Activated T-cell treated with anti-CD3 and anti-CD28 coated beads, Interleukin-2, amount 50 U/mL, for 72 hours (primary cell): ENCODE measurements at regions not wholly inside any gene's neighbourhood (a gene's known extent, or its start where the extent isn't known, plus 50 kb on each side); places are given as distances from the start of the nearest gene placed in this dataset.

Source experiments
- ATAC-seq, 2 donors: fragments of 150-1000 bp; cut with Tn5 transposase; replicated peaks in 1 of 2; 2 replicates each; pipeline ENCODE4 v1.10.0; 2021; ENCODE audit warnings: moderate library complexity in 2 of 2, mild to moderate bottlenecking in 1 of 2
- DNase-seq, 2 donors: peaks; one replicate each; pipeline ENCODE4 v3.0.0; 2021 to 2022; ENCODE audit warnings: mixed read lengths in 1 of 2
- H3K27ac Mint-ChIP-seq: one replicate; pipeline ENCODE4 v1.8.0; 2022; ENCODE audit warnings: mild to moderate bottlenecking, moderate library complexity, mixed read lengths
- H3K27me3 Mint-ChIP-seq: one replicate; pipeline ENCODE4 v1.8.0; 2022; ENCODE audit warnings: low read depth, mixed read lengths
- H3K36me3 Mint-ChIP-seq, 2 donors: one replicate each; pipeline ENCODE4 v1.8.0; 2022; ENCODE audit warnings: mixed read lengths in 2 of 2, mild to moderate bottlenecking in 1 of 2; ENCODE audit not compliant: insufficient read depth in 2 of 2
- H3K4me1 Mint-ChIP-seq: one replicate; pipeline ENCODE4 v1.8.0; 2022; ENCODE audit warnings: low read depth, mixed read lengths
- H3K4me3 Mint-ChIP-seq, 2 donors: one replicate each; pipeline ENCODE4 v1.8.0; 2022; ENCODE audit warnings: mild to moderate bottlenecking in 2 of 2, mixed read lengths in 2 of 2, moderate library complexity in 2 of 2
- H3K9me3 Mint-ChIP-seq, 2 donors: one replicate each; pipeline ENCODE4 v1.8.0; 2022; ENCODE audit warnings: mixed read lengths in 2 of 2

GRCh38 chrX:10039821-10040793 is 72.9 kb downstream of the CLDN34 start:
- Mint-ChIP-seq H3K4me3 (no peak overlapping the region), H3K9me3 (no peaks in the 10 kb centered on the region), H3K4me1 (peaks cover 9% of the 10 kb centered on the region), H3K36me3 (no peaks in the 10 kb centered on the region), H3K27me3 (no peaks in the 10 kb centered on the region), H3K27ac (peak overlapping the region; percentile 42)
- ATAC-seq: peak; percentile 27 to 47
- DNase-seq: no peak

DNA sequence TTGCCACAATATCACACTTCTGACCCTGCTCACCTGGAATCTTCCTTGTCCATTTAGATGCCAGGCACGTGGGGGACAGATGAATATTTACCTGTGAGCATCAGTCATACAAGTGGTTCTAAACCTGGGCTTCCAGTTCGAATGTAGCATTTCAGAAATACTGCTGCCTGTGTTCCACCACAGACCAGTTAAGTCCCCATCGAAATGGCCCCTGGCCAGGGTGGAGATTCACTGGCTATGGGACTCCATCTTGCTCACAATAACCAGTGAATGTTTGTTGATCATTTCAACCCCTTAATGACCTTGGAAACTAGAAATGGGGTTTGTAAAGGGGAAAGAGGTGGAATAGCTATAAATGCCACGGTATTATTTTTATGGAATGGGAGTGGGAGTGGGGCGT is 73.8 kb downstream of the CLDN34 start:
- ATAC-seq (no peak), DNase-seq (no peak)
- Mint-ChIP-seq H3K4me1 (peaks cover 9% of the 10 kb centered on the region), H3K27me3 (no peaks in the 10 kb centered on the region), H3K27ac (no peak overlapping the region), H3K4me3 (no peak overlapping the region), H3K36me3 (no peaks in the 10 kb centered on the region), H3K9me3 (no peaks in the 10 kb centered on the region)

GRCh38 chrX:10041383-10041782 is 74.2 kb downstream of the CLDN34 start:
- ATAC-seq (no peak), DNase-seq (no peak)
- Mint-ChIP-seq H3K36me3 (no peaks in the 10 kb centered on the region), H3K4me3 (no peak overlapping the region), H3K27me3 (no peaks in the 10 kb centered on the region), H3K27ac (no peak overlapping the region), H3K4me1 (peaks cover 9% of the 10 kb centered on the region), H3K9me3 (no peaks in the 10 kb centered on the region)

- no peak overlapping the region for H3K27ac Mint-ChIP-seq
- no peak overlapping the region for H3K4me3 Mint-ChIP-seq
- no peak for ATAC-seq
- H3K9me3 Mint-ChIP-seq: no peaks in the 10 kb centered on the region
- no peak for DNase-seq
- peaks cover 9% of the 10 kb centered on the region for H3K4me1 Mint-ChIP-seq
- no peaks in the 10 kb centered on the region for H3K36me3 Mint-ChIP-seq
- no peaks in the 10 kb centered on the region for H3K27me3 Mint-ChIP-seq
Observed at GRCh38 chrX:10042055-10042454, 74.9 kb downstream of the CLDN34 start.

DNA sequence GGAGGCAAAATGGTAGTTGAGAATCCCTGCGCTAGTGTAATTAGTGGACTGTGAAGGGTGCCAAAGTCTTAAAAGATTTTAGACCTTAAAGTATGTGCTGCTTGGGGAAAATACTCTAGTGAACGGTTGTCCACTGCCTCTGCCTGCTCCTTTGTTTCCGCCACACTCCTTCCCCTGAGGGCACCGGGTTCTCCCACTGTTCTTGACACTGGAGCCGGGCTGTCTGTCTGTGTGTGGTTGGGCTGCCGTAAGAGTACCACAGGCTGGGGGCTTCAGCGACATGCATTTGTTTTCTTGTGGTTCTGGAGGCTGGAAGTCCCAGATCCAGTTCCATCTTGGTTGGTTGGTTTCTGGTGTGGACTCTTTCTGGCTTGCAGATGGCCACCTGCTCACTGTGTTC is 76.2 kb downstream of the CLDN34 start:
- Mint-ChIP-seq H3K27me3 (no peaks in the 10 kb centered on the region), H3K9me3 (no peaks in the 10 kb centered on the region), H3K27ac (no peak overlapping the region), H3K4me3 (no peak overlapping the region), H3K4me1 (peaks cover 9% of the 10 kb centered on the region), H3K36me3 (no peaks in the 10 kb centered on the region)
- ATAC-seq (no peak), DNase-seq (no peak)

GRCh38 chrX:10044021-10044420 is 76.9 kb downstream of the CLDN34 start:
- Mint-ChIP-seq H3K36me3 (no peaks in the 10 kb centered on the region), H3K4me1 (peaks cover 9% of the 10 kb centered on the region), H3K27ac (no peak overlapping the region), H3K4me3 (no peak overlapping the region), H3K9me3 (no peaks in the 10 kb centered on the region), H3K27me3 (no peaks in the 10 kb centered on the region)
- no peak for DNase-seq
- no peak for ATAC-seq

GRCh38 chrX:10045327-10046000 is 78.3 kb downstream of the CLDN34 start:
- Mint-ChIP-seq H3K4me3 (no peak overlapping the region), H3K36me3 (no peaks in the 10 kb centered on the region), H3K4me1 (no peaks in the 10 kb centered on the region), H3K27ac (no peak overlapping the region), H3K9me3 (no peaks in the 10 kb centered on the region), H3K27me3 (no peaks in the 10 kb centered on the region)
- ATAC-seq: no peak
- no peak for DNase-seq

GRCh38 chrX:10047133-10047532 is 80.0 kb downstream of the CLDN34 start:
- peaks cover 10% of the 10 kb centered on the region for H3K4me1 Mint-ChIP-seq
- no peaks in the 10 kb centered on the region for H3K36me3 Mint-ChIP-seq
- no peaks in the 10 kb centered on the region for H3K9me3 Mint-ChIP-seq
- no peak overlapping the region for H3K27ac Mint-ChIP-seq
- H3K27me3 Mint-ChIP-seq: no peaks in the 10 kb centered on the region
- no peak overlapping the region for H3K4me3 Mint-ChIP-seq
- ATAC-seq (no peak), DNase-seq (no peak)

GRCh38 chrX:10047631-10048030 is 80.5 kb downstream of the CLDN34 start:
- Mint-ChIP-seq H3K4me3 (no peak overlapping the region), H3K27me3 (no peaks in the 10 kb centered on the region), H3K36me3 (no peaks in the 10 kb centered on the region), H3K9me3 (no peaks in the 10 kb centered on the region), H3K27ac (no peak overlapping the region), H3K4me1 (peaks cover 15% of the 10 kb centered on the region)
- DNase-seq (no peak), ATAC-seq (no peak)

- peaks cover 19% of the 10 kb centered on the region for H3K4me1 Mint-ChIP-seq
- ATAC-seq (no peak), DNase-seq (no peak)
- no peaks in the 10 kb centered on the region for H3K27me3 Mint-ChIP-seq
- H3K4me3 Mint-ChIP-seq: no peak overlapping the region
- no peaks in the 10 kb centered on the region for H3K36me3 Mint-ChIP-seq
- no peak overlapping the region for H3K27ac Mint-ChIP-seq
- H3K9me3 Mint-ChIP-seq: no peaks in the 10 kb centered on the region
Observed at GRCh38 chrX:10048076-10048475, 80.9 kb downstream of the CLDN34 start.

- DNase-seq: no peak
- Mint-ChIP-seq H3K4me1 (peaks cover 19% of the 10 kb centered on the region), H3K36me3 (no peaks in the 10 kb centered on the region), H3K27ac (no peak overlapping the region), H3K27me3 (no peaks in the 10 kb centered on the region), H3K9me3 (no peaks in the 10 kb centered on the region), H3K4me3 (no peak overlapping the region)
- no peak for ATAC-seq
Observed at GRCh38 chrX:10048707-10049106, 81.5 kb downstream of the CLDN34 start.

- Mint-ChIP-seq H3K36me3 (no peaks in the 10 kb centered on the region), H3K4me1 (peaks cover 19% of the 10 kb centered on the region), H3K27ac (no peak overlapping the region), H3K4me3 (no peak overlapping the region), H3K9me3 (no peaks in the 10 kb centered on the region), H3K27me3 (no peaks in the 10 kb centered on the region)
- ATAC-seq: no peak
- no peak for DNase-seq
Observed at GRCh38 chrX:10049236-10049635, 82.1 kb downstream of the CLDN34 start.

DNA sequence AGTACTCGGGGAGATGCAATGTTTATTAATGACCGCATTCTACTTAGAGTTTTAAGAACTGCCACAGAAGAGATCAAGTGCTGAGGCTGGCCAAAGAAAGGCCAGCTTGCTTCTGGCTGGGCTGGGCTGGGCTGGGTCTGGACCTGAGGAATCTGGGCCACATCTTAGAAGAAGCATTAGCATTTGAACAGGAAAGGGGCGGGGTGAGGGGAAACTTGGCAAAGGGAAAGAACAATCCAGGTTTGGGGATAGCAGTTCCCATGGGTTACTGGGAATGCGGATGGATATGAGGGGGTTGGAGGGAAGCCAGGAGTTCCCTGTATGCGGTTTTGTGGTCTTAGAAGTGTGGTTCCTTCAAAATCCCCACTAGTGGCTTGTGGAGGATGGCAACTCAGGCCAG is 83.3 kb downstream of the CLDN34 start:
- no peak for ATAC-seq
- Mint-ChIP-seq H3K4me3 (no peak overlapping the region), H3K27ac (no peak overlapping the region)

More for the DNA sequence above, 83.3 kb downstream of the CLDN34 start:
- no peak for DNase-seq
- peaks cover 19% of the 10 kb centered on the region for H3K4me1 Mint-ChIP-seq
- H3K9me3 Mint-ChIP-seq: no peaks in the 10 kb centered on the region
- no peaks in the 10 kb centered on the region for H3K36me3 Mint-ChIP-seq
- H3K27me3 Mint-ChIP-seq: no peaks in the 10 kb centered on the region
